ENCODE measurements at regions not wholly inside any gene's neighbourhood (a gene's known extent, or its start where the extent isn't known, plus 50 kb on each side); places are given as distances from the start of the nearest gene placed in this dataset.

DNA sequence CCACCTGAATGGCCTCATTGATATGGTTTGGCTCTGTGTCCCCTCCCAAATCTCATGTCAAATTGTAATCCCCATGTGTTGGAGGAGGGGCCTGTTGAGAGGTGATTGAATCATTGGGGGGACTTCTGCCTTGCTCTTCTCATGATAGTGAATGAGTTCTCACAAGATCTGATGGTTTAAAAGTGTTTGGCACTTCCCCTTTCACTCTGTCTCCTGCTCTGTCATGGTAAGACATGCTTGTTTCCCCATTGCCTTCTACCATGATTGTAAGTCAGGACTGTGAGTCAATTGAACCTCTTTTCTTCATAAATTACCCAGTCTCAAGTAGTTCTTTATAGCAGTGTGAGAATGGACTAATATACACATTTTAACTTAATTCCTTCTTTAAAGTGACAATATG is 146.8 kb upstream of the KCNJ3 start:
- in situ Hi-C loops (cut with MboI) (no loop called here), intact Hi-C loops (cut with micrococcal nuclease) (no loop called here)
- ATAC-seq: no peak
- no TSS peak for BruUV-seq (replicated peaks)
- Histone ChIP-seq H3K79me2 (ENCODE audit: control insufficient read depth, insufficient read depth, low read length) (no peaks in the 10 kb centered on the region), H3K9ac (ENCODE audit: insufficient read depth in 1 of 2, low read depth in 2 of 2, low read length in 2 of 2) (no peak overlapping the region), H3K27me3 (ENCODE audit: control insufficient read depth in 2 of 2, insufficient read depth in 2 of 2, low read length in 2 of 2) (no peaks in the 10 kb centered on the region), H3K27ac (ENCODE audit: extremely low read depth, low read depth, low read length) (no peak overlapping the region), H2AFZ (ENCODE audit: low read depth, low read length) (no peak overlapping the region), H3K4me3 (no peak overlapping the region), H3K9me1 (ENCODE audit: control insufficient read depth, insufficient read depth, low read length) (no peaks in the 10 kb centered on the region), H3K36me3 (ENCODE audit: control insufficient read depth, insufficient read depth, low read length) (no peaks in the 10 kb centered on the region), H4K20me1 (replicated peaks; ENCODE audit: control insufficient read depth, insufficient read depth, low read length) (no peaks in the 10 kb centered on the region), H3K4me1 (replicated peaks in 1 of 2; ENCODE audit: control insufficient read depth in 2 of 2, insufficient read depth in 2 of 2, low read length in 2 of 2) (no peaks in the 10 kb centered on the region), H3K9me3 (replicated peaks; ENCODE audit: control insufficient read depth, insufficient read depth, low read depth, low read length) (no peaks in the 10 kb centered on the region), H3K4me2 (ENCODE audit: insufficient read depth, low read length) (no peak overlapping the region)
- CTCF ChIA-PET (ENCODE audit: low intra/inter-chr PET ratio): no interaction called here
- POLR2A ChIA-PET: no interaction called here
- FAIRE-seq: no peak
- no peak for TF ChIP-seq MIER1 (IDR thresholded peaks at IDR 0.05; ENCODE audit: low read depth)
- TF ChIP-seq CBX3 (IDR thresholded peaks at IDR 0.05; ENCODE audit: borderline replicate concordance in 1 of 2, low read length in 2 of 2): no peak
- no peak for TF ChIP-seq ZNF3 (CRISPR knock-in tag; IDR thresholded peaks at IDR 0.05)
- no peak for TF ChIP-seq BRCA1 (IDR thresholded peaks at IDR 0.05)
- no peak for TF ChIP-seq BRCA1 (CRISPR knock-in tag; IDR thresholded peaks at IDR 0.05)
- no peak for TF ChIP-seq ZNF699 (CRISPR knock-in tag; IDR thresholded peaks at IDR 0.05; ENCODE audit: insufficient replicate concordance)
- no peak for DNase-seq (ENCODE audit: extremely low read depth in 1 of 4, low spot score in 3 of 4)

GRCh38 chr2:154554046-154554445 is 144.4 kb upstream of the KCNJ3 start:
- Histone ChIP-seq H3K9me1 (ENCODE audit: control insufficient read depth, insufficient read depth, low read length) (no peaks in the 10 kb centered on the region), H3K9ac (ENCODE audit: insufficient read depth in 1 of 2, low read depth in 2 of 2, low read length in 2 of 2) (no peak overlapping the region), H3K79me2 (ENCODE audit: control insufficient read depth, insufficient read depth, low read length) (no peaks in the 10 kb centered on the region), H3K27me3 (ENCODE audit: control insufficient read depth in 2 of 2, insufficient read depth in 2 of 2, low read length in 2 of 2) (no peaks in the 10 kb centered on the region), H3K9me3 (replicated peaks; ENCODE audit: control insufficient read depth, insufficient read depth, low read depth, low read length) (no peaks in the 10 kb centered on the region), H2AFZ (ENCODE audit: low read depth, low read length) (no peak overlapping the region), H4K20me1 (replicated peaks; ENCODE audit: control insufficient read depth, insufficient read depth, low read length) (no peaks in the 10 kb centered on the region), H3K4me2 (ENCODE audit: insufficient read depth, low read length) (no peak overlapping the region), H3K4me3 (no peak overlapping the region), H3K4me1 (replicated peaks in 1 of 2; ENCODE audit: control insufficient read depth in 2 of 2, insufficient read depth in 2 of 2, low read length in 2 of 2) (no peaks in the 10 kb centered on the region), H3K36me3 (ENCODE audit: control insufficient read depth, insufficient read depth, low read length) (no peaks in the 10 kb centered on the region), H3K27ac (ENCODE audit: extremely low read depth, low read depth, low read length) (no peak overlapping the region)
- in situ Hi-C loops (cut with MboI): no loop called here
- intact Hi-C loops (cut with micrococcal nuclease): no loop called here
- FAIRE-seq (no peak), DNase-seq (ENCODE audit: extremely low read depth in 1 of 4, low spot score in 3 of 4) (no peak), ATAC-seq (no peak)
- no TSS peak for BruUV-seq (replicated peaks)
- ChIA-PET POLR2A (no interaction called here), CTCF (ENCODE audit: low intra/inter-chr PET ratio) (no interaction called here)
- no peak for TF ChIP-seq CBX2 (IDR thresholded peaks at IDR 0.05; ENCODE audit: insufficient read depth, low read length, poor library complexity, severe bottlenecking)
- no peak for TF ChIP-seq PHB (CRISPR knock-in tag; IDR thresholded peaks at IDR 0.05)
- TF ChIP-seq, protein P1, sequence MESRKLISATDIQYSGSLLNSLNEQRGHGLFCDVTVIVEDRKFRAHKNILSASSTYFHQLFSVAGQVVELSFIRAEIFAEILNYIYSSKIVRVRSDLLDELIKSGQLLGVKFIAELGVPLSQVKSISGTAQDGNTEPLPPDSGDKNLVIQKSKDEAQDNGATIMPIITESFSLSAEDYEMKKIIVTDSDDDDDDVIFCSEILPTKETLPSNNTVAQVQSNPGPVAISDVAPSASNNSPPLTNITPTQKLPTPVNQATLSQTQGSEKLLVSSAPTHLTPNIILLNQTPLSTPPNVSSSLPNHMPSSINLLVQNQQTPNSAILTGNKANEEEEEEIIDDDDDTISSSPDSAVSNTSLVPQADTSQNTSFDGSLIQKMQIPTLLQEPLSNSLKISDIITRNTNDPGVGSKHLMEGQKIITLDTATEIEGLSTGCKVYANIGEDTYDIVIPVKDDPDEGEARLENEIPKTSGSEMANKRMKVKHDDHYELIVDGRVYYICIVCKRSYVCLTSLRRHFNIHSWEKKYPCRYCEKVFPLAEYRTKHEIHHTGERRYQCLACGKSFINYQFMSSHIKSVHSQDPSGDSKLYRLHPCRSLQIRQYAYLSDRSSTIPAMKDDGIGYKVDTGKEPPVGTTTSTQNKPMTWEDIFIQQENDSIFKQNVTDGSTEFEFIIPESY (CRISPR knock-in tag; IDR thresholded peaks at IDR 0.05): no peak

Data from K562 (cell line).